ENCODE measurements at regions not wholly inside any gene's neighbourhood (a gene's known extent, or its start where the extent isn't known, plus 50 kb on each side); places are given as distances from the start of the nearest gene placed in this dataset.

- Mint-ChIP-seq H3K9me3 (peaks cover 60% of the 10 kb centered on the region), H3K4me1 (peaks cover 2% of the 10 kb centered on the region; the same call in 1 of the 2 replicates), H3K27me3 (ENCODE audit: low read depth) (peaks cover 3% of the 10 kb centered on the region), H3K27ac (no peak overlapping the region), H3K36me3 (peaks cover 47% of the 10 kb centered on the region), H3K4me3 (no peak overlapping the region)
- TF ChIP-seq SMAD3 (CRISPR knock-in tag; IDR thresholded peaks at IDR 0.05; ENCODE audit: borderline replicate concordance) (no peak), STAT6 (CRISPR knock-in tag; conservative IDR thresholded peaks at IDR 0.05; ENCODE audit: low read depth) (no peak), PREB (CRISPR knock-in tag; IDR thresholded peaks at IDR 0.05; ENCODE audit: borderline replicate concordance) (no peak), ZNF671 (CRISPR knock-in tag; IDR thresholded peaks at IDR 0.05) (no peak), ZNF263 (CRISPR knock-in tag; IDR thresholded peaks at IDR 0.05; ENCODE audit: low read depth) (no peak), ETV6 (CRISPR knock-in tag; IDR thresholded peaks at IDR 0.05) (no peak), OVOL2 (CRISPR knock-in tag; IDR thresholded peaks at IDR 0.05; ENCODE audit: borderline replicate concordance) (no peak), ELF4 (CRISPR knock-in tag; IDR thresholded peaks at IDR 0.05; ENCODE audit: low read depth) (no peak), PRRX2 (CRISPR knock-in tag; IDR thresholded peaks at IDR 0.05) (no peak), FOXK1 (CRISPR knock-in tag; IDR thresholded peaks at IDR 0.05) (no peak), FOXP1 (CRISPR knock-in tag; IDR thresholded peaks at IDR 0.05; ENCODE audit: borderline replicate concordance) (no peak), ESRRA (CRISPR knock-in tag; IDR thresholded peaks at IDR 0.05; ENCODE audit: borderline replicate concordance) (no peak)
- TF ChIP-seq, protein P1, sequence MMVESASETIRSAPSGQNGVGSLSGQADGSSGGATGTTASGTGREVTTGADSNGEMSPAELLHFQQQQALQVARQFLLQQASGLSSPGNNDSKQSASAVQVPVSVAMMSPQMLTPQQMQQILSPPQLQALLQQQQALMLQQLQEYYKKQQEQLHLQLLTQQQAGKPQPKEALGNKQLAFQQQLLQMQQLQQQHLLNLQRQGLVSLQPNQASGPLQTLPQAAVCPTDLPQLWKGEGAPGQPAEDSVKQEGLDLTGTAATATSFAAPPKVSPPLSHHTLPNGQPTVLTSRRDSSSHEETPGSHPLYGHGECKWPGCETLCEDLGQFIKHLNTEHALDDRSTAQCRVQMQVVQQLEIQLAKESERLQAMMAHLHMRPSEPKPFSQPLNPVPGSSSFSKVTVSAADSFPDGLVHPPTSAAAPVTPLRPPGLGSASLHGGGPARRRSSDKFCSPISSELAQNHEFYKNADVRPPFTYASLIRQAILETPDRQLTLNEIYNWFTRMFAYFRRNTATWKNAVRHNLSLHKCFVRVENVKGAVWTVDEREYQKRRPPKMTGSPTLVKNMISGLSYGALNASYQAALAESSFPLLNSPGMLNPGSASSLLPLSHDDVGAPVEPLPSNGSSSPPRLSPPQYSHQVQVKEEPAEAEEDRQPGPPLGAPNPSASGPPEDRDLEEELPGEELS (CRISPR knock-in tag; IDR thresholded peaks at IDR 0.05), result no peak
- DNase-seq (ENCODE audit: low spot score) (no peak), ATAC-seq (no peak)
- ChIA-PET CTCF (no interaction called here), POLR2A (no interaction called here)
These were observed 566.0 kb upstream of the USP15 start for GRCh38 chr12:61694214-61694613.

- Mint-ChIP-seq H3K27me3 (ENCODE audit: low read depth) (peaks cover 3% of the 10 kb centered on the region; the same call in 1 of the 2 replicates), H3K27ac (no peak overlapping the region), H3K9me3 (peaks cover 25% of the 10 kb centered on the region), H3K4me1 (peaks cover 14% of the 10 kb centered on the region), H3K36me3 (peaks cover 27% of the 10 kb centered on the region), H3K4me3 (no peak overlapping the region)
- TF ChIP-seq GRHL2 (CRISPR knock-in tag; IDR thresholded peaks at IDR 0.05; ENCODE audit: insufficient replicate concordance, severe bottlenecking) (no peak), ESRRA (CRISPR knock-in tag; IDR thresholded peaks at IDR 0.05; ENCODE audit: borderline replicate concordance) (no peak)
- POLR2A ChIA-PET, result no interaction called here
- CTCF ChIA-PET, result no interaction called here
- no peak for DNase-seq (ENCODE audit: low spot score)
- no peak for ATAC-seq
These were observed 558.7 kb upstream of the USP15 start for GRCh38 chr12:61701471-61701870.

DNA sequence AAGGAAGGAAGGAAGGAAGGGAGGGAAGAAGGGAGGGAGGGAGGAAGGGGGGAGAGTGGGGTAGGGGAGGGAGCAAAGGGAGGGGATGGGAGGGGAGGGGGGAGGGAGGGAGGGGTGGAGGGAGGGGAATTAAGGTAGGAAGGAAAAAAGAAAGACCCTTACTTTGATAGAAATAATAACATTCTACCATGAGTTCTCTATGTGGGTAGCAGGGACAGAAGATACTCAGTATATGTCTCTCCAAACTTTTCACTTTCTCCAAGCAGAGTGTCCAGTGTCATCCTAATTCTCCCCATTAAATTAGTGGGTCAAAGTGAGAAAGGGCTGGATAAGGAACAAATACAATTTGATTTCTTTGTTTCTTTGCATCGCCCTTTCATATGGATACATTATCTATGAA, 553.4 kb upstream of the USP15 start:
- H3K27me3 Mint-ChIP-seq (ENCODE audit: low read depth), result no peaks in the 10 kb centered on the region
- DNase-seq (ENCODE audit: low spot score) (no peak), ATAC-seq (no peak)
- H3K4me3 Mint-ChIP-seq, result no peak overlapping the region
- CTCF ChIA-PET, result no interaction called here
- H3K36me3 Mint-ChIP-seq, result no peaks in the 10 kb centered on the region
- POLR2A ChIA-PET, result no interaction called here
- no peak overlapping the region for H3K27ac Mint-ChIP-seq
- no peaks in the 10 kb centered on the region; the same call in 1 of the 2 replicates for H3K9me3 Mint-ChIP-seq
- H3K4me1 Mint-ChIP-seq, result no peaks in the 10 kb centered on the region
- TF ChIP-seq IRF1 (CRISPR knock-in tag; IDR thresholded peaks at IDR 0.05) (no peak), NFYB (CRISPR knock-in tag; conservative IDR thresholded peaks at IDR 0.05; ENCODE audit: low read depth) (no peak), SP1 (CRISPR knock-in tag; conservative IDR thresholded peaks at IDR 0.05) (no peak), ARID4B (CRISPR knock-in tag; IDR thresholded peaks at IDR 0.05; ENCODE audit: borderline replicate concordance) (no peak), ERG (CRISPR knock-in tag; IDR thresholded peaks at IDR 0.05) (no peak), ZNF232 (CRISPR knock-in tag; IDR thresholded peaks at IDR 0.05) (no peak)
